Right lung (tissue), 2 donors: ENCODE measurements at regions not wholly inside any gene's neighbourhood (a gene's known extent, or its start where the extent isn't known, plus 50 kb on each side); places are given as distances from the start of the nearest gene placed in this dataset.
"Not testable (repeated sequence)": the region's sequence is repeated elsewhere in the genome, so short reads cannot be mapped to it uniquely, and the experiment has no call there.

Source experiments
- DNase-seq, 2 donors: peaks; one replicate each; pipeline ENCODE4 v3.0.0-alpha.2; 2013

- no peak for DNase-seq
These were observed 106.4 kb downstream of the BRD1 start for GRCh38 chr22:49721211-49721763.

- no peak for DNase-seq
These were observed 107.3 kb downstream of the BRD1 start for GRCh38 chr22:49720279-49720959.

GRCh38 chr22:49719046-49719445, 108.6 kb downstream of the BRD1 start:
- no peak for DNase-seq

GRCh38 chr22:49718396-49718795, 109.3 kb downstream of the BRD1 start:
- no peak for DNase-seq

GRCh38 chr22:49717322-49717919, 110.3 kb downstream of the BRD1 start:
- no peak for DNase-seq

GRCh38 chr22:49716441-49716840, 111.2 kb downstream of the BRD1 start:
- no peak for DNase-seq

- DNase-seq, result no peak
These were observed 112.2 kb downstream of the BRD1 start for GRCh38 chr22:49715450-49715849.

GRCh38 chr22:49713003-49713402, 114.7 kb downstream of the BRD1 start:
- DNase-seq, result no peak

- peak; percentile 15 to 24 for DNase-seq
These were observed 115.4 kb downstream of the BRD1 start for GRCh38 chr22:49712195-49712791.

- DNase-seq, result no peak
These were observed 116.9 kb downstream of the BRD1 start for GRCh38 chr22:49710746-49711145.

GRCh38 chr22:49709464-49709863, 118.2 kb downstream of the BRD1 start:
- no peak for DNase-seq

GRCh38 chr22:49705972-49706352, 121.7 kb downstream of the BRD1 start:
- DNase-seq, result no peak

GRCh38 chr22:49705216-49705971, 122.3 kb downstream of the BRD1 start:
- no peak for DNase-seq

GRCh38 chr22:49704345-49705215, 123.1 kb downstream of the BRD1 start:
- DNase-seq, result no peak

GRCh38 chr22:49703990-49704344, 123.7 kb downstream of the BRD1 start:
- DNase-seq, result no peak

GRCh38 chr22:49703505-49703904, 124.2 kb downstream of the BRD1 start:
- DNase-seq, result no peak

GRCh38 chr22:49702068-49702397, 125.6 kb downstream of the BRD1 start:
- DNase-seq, result no peak

- DNase-seq, result no peak
These were observed 126.1 kb downstream of the BRD1 start for GRCh38 chr22:49701380-49702067.

- no peak for DNase-seq
These were observed 127.7 kb downstream of the BRD1 start for GRCh38 chr22:49699928-49700498.

GRCh38 chr22:49699476-49699875, 128.2 kb downstream of the BRD1 start:
- no peak for DNase-seq

GRCh38 chr22:49698616-49699015, 129.1 kb downstream of the BRD1 start:
- DNase-seq, result not testable (repeated sequence)
